Endothelial cell of umbilical vein (primary cell): ENCODE measurements at regions not wholly inside any gene's neighbourhood (a gene's known extent, or its start where the extent isn't known, plus 50 kb on each side); places are given as distances from the start of the nearest gene placed in this dataset.

Source experiments
- BruUV-seq: library from RNA; stranded (reverse); fragments of 400-500 nt; replicated peaks from 2 replicates; lab custom pipeline; 2021; lab: Mats Ljungman, UMichigan
- CTCF ChIA-PET: fragments of 300-600, 350-600 bp; sonication (Branson Sonifier 250); formaldehyde crosslinking; loops from one replicate; lab custom pipeline; 2021; ENCODE audit warnings: antibody characterized with exemption, inconsistent platforms; lab: Charles Lee
- POLR2A ChIA-PET: fragments of 300-600, 350-600 bp; sonication (Branson Sonifier 250); formaldehyde crosslinking; loops from one replicate; lab custom pipeline; 2021; ENCODE audit warnings: antibody characterized with exemption, inconsistent platforms; lab: Charles Lee
- DNase-seq: peaks from one replicate; pipeline ENCODE4 v3.0.0-alpha.2; 2011; ENCODE audit warnings: low read depth, low spot score
- FAIRE-seq: peaks from 2 replicates; lab custom pipeline; 2011; peaks lifted over from hg19 to GRCh38; lab: Jason Lieb, UNC
- H2AFZ ChIP-seq: 2 replicates; pipeline ENCODE4 v1.6.0; 2012; ENCODE audit warnings: low read depth, low read length, control low read depth, inconsistent platforms
- H3K27ac ChIP-seq: 2 replicates; pipeline ENCODE4 v1.5.1; 2011; ENCODE audit warnings: low read depth, mild to moderate bottlenecking, control low read depth, low read length, moderate library complexity; ENCODE audit not compliant: insufficient read depth
- H3K27me3 ChIP-seq, 2 experiments: 2 replicates each; pipeline versions ENCODE4 v1.6.0 to v1.6.1; 2011; ENCODE audit warnings: low read length in 2 of 2, mixed read lengths in 1 of 2; ENCODE audit not compliant: control insufficient read depth in 2 of 2, insufficient read depth in 2 of 2
- H3K36me3 ChIP-seq, 2 experiments: 2 replicates in 1 of 2; 3 replicates in 1 of 2; pipeline ENCODE4 v1.5.1; 2011; ENCODE audit warnings: low read length in 2 of 2, mild to moderate bottlenecking in 1 of 2, moderate library complexity in 1 of 2; ENCODE audit not compliant: control insufficient read depth in 2 of 2, insufficient read depth in 2 of 2; ENCODE audit errors: extremely low read depth in 1 of 2
- H3K4me1 ChIP-seq: 3 replicates; pipeline ENCODE4 v1.5.1; 2011; ENCODE audit warnings: mild to moderate bottlenecking, low read length; ENCODE audit not compliant: control insufficient read depth, insufficient read depth; ENCODE audit errors: extremely low read depth
- H3K4me2 ChIP-seq: 2 replicates; pipeline ENCODE4 v1.6.1; 2011; ENCODE audit warnings: low read length, control low read depth, mixed read lengths; ENCODE audit not compliant: insufficient read depth
- H3K4me3 ChIP-seq, 3 experiments: fragments of 200-600 bp in 1 of 3; sonication (generic), shearing (Covaris generic) in 1 of 3; replicated peaks in 1 of 3; 2 replicates each; pipeline ENCODE4 v1.5.1; 2011 to 2016; ENCODE audit warnings: control low read depth in 3 of 3, low read length in 3 of 3, mild to moderate bottlenecking in 2 of 3, inconsistent platforms in 1 of 3, low read depth in 1 of 3, moderate library complexity in 1 of 3; ENCODE audit not compliant: insufficient read depth in 1 of 3
- H3K79me2 ChIP-seq: 2 replicates; pipeline ENCODE4 v1.6.0; 2012; ENCODE audit warnings: low read length, inconsistent platforms; ENCODE audit not compliant: control insufficient read depth, insufficient read depth
- H3K9ac ChIP-seq: replicated peaks from 2 replicates; pipeline ENCODE3; 2011; ENCODE audit warnings: low read length, control low read depth; ENCODE audit not compliant: insufficient read depth; ENCODE audit errors: extremely low read depth
- H3K9me1 ChIP-seq: replicated peaks from 3 replicates; pipeline ENCODE4 v1.6.0; 2011; ENCODE audit warnings: mild to moderate bottlenecking, low read length; ENCODE audit not compliant: control insufficient read depth, insufficient read depth; ENCODE audit errors: extremely low read depth
- H3K9me3 ChIP-seq: replicated peaks from 2 replicates; pipeline ENCODE4 v1.5.1; 2012; ENCODE audit warnings: low read length, inconsistent platforms; ENCODE audit not compliant: control insufficient read depth, insufficient read depth
- H4K20me1 ChIP-seq: replicated peaks from 2 replicates; pipeline ENCODE3; 2011; ENCODE audit warnings: mild to moderate bottlenecking, low read length; ENCODE audit not compliant: control insufficient read depth, insufficient read depth; ENCODE audit errors: extremely low read depth
- GATA2 ChIP-seq: IDR thresholded peaks from 2 replicates; pipeline ENCODE4 v1.7.0; 2011; ENCODE audit warnings: low read depth, mild to moderate bottlenecking, moderate library complexity, mixed read lengths, low read length; ENCODE audit not compliant: insufficient read length, insufficient read depth
- JUN ChIP-seq: IDR thresholded peaks from 2 replicates; pipeline ENCODE4 v1.6.1; 2011; ENCODE audit warnings: borderline replicate concordance, low read depth; ENCODE audit not compliant: insufficient read length, insufficient read depth
- POLR2A ChIP-seq: IDR thresholded peaks from 2 replicates; pipeline ENCODE4 v1.6.1; 2012; ENCODE audit warnings: low read depth, mild to moderate bottlenecking, control low read depth, low read length
- dilution Hi-C: fragments of 300-500 bp; cut with MboI; formaldehyde crosslinking; loops from one replicate; pipeline ENCODE4 v1.15.0; 2019; ENCODE audit warnings: low sequenced_read_pairs; ENCODE audit not compliant: extremely low pct_ligation_motif_present
- intact Hi-C: fragments of 100-400 bp; cut with micrococcal nuclease; formaldehyde crosslinking; loops from one replicate; pipeline ENCODE4 v1.10.0; 2022
- TF ChIP-seq, protein P1 (sequence below), 2 donors: IDR thresholded peaks; 1 replicate in 1 of 2; 2 replicates in 1 of 2; pipeline ENCODE4 v1.5.1; 2011; ENCODE audit warnings: low read length in 2 of 2, mild to moderate bottlenecking in 2 of 2, moderate library complexity in 2 of 2, control low read depth in 1 of 2, inconsistent platforms in 1 of 2, low read depth in 1 of 2; ENCODE audit not compliant: insufficient read depth in 1 of 2; ENCODE audit errors: extremely low read depth in 1 of 2

GRCh38 chr6:56745081-56745480, 102.4 kb upstream of the DST start:
- H4K20me1 ChIP-seq = peaks cover 11% of the 10 kb centered on the region
- no peaks in the 10 kb centered on the region for H3K9me1 ChIP-seq
- H3K27ac ChIP-seq = no peak overlapping the region
- H3K4me2 ChIP-seq = no peak overlapping the region
- H3K79me2 ChIP-seq = peaks cover 52% of the 10 kb centered on the region
- no peak overlapping the region for H2AFZ ChIP-seq
- DNase-seq (no peak), FAIRE-seq (no peak)
- BruUV-seq = no TSS peak
- POLR2A ChIA-PET = interaction anchor here (0.8 kb wide), 1 partner anchor 12 kb away, joined by 7 read pairs; no protein-coding TSS in a partner anchor
- CTCF ChIA-PET = interaction anchor here (0.8 to 2.5 kb wide), 8 partner anchors 11 to 107 kb away, joined by 3 to 13 read pairs (median 4); no protein-coding TSS in a partner anchor
- H3K4me1 ChIP-seq = peaks cover 9% of the 10 kb centered on the region
- no peak for TF ChIP-seq POLR2A
- no peak overlapping the region for H3K4me3 ChIP-seq
- dilution Hi-C loops = no loop called here
- intact Hi-C loops = no loop called here
- no peaks in the 10 kb centered on the region for H3K36me3 ChIP-seq
- no peaks in the 10 kb centered on the region for H3K9me3 ChIP-seq
- no peaks in the 10 kb centered on the region for H3K27me3 ChIP-seq
- no peak overlapping the region for H3K9ac ChIP-seq

DNA sequence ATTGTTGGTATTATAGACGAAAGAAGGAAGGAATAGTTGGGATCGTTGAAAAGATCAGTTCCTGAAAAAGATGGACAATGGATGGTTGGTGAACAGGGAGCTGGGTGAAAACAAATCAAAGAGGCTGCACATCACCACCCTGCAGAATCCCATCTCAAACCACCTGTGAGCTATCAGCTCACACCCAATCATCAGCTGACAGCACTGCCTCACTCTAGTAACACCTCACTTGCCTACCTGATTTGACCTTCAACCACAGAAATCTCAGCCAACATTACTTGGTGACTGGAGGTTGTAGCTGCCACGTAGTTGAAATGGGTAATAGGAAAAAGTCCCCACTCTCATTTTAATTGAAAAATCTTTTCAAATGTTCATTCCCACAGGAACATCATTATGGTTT, 101.8 kb upstream of the DST start:
- Histone ChIP-seq H3K4me2 (no peak overlapping the region), H3K4me3 (no peak overlapping the region), H2AFZ (no peak overlapping the region), H4K20me1 (peaks cover 11% of the 10 kb centered on the region), H3K4me1 (peaks cover 4% of the 10 kb centered on the region), H3K36me3 (no peaks in the 10 kb centered on the region), H3K79me2 (peaks cover 49% of the 10 kb centered on the region), H3K9ac (no peak overlapping the region), H3K9me3 (no peaks in the 10 kb centered on the region), H3K9me1 (no peaks in the 10 kb centered on the region), H3K27me3 (no peaks in the 10 kb centered on the region), H3K27ac (no peak overlapping the region)
- no peak for DNase-seq
- dilution Hi-C loops = no loop called here
- ChIA-PET POLR2A (interaction anchor here (0.8 kb wide), 1 partner anchor 12 kb away, joined by 7 read pairs; no protein-coding TSS in a partner anchor), CTCF (interaction anchor here (0.8 to 2.5 kb wide), 6 partner anchors 12 to 46 kb away, joined by 3 to 13 read pairs (median 4); no protein-coding TSS in a partner anchor)
- no peak for FAIRE-seq
- intact Hi-C loops = no loop called here
- TF ChIP-seq, protein P1, sequence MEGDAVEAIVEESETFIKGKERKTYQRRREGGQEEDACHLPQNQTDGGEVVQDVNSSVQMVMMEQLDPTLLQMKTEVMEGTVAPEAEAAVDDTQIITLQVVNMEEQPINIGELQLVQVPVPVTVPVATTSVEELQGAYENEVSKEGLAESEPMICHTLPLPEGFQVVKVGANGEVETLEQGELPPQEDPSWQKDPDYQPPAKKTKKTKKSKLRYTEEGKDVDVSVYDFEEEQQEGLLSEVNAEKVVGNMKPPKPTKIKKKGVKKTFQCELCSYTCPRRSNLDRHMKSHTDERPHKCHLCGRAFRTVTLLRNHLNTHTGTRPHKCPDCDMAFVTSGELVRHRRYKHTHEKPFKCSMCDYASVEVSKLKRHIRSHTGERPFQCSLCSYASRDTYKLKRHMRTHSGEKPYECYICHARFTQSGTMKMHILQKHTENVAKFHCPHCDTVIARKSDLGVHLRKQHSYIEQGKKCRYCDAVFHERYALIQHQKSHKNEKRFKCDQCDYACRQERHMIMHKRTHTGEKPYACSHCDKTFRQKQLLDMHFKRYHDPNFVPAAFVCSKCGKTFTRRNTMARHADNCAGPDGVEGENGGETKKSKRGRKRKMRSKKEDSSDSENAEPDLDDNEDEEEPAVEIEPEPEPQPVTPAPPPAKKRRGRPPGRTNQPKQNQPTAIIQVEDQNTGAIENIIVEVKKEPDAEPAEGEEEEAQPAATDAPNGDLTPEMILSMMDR (IDR thresholded peaks at IDR 0.05; ENCODE audit: extremely low read depth in 1 of 2, insufficient read depth in 1 of 2, low read depth in 1 of 2, low read length in 2 of 2) = no peak
- TF ChIP-seq GATA2 (no peak), JUN (no peak)
- no TSS peak for BruUV-seq
